ENCODE measurements at regions not wholly inside any gene's neighbourhood (a gene's known extent, or its start where the extent isn't known, plus 50 kb on each side); places are given as distances from the start of the nearest gene placed in this dataset.

- H3K27me3 ChIP-seq (replicated peaks in 1 of 4; ENCODE audit: control insufficient read depth in 3 of 4, extremely low read depth in 1 of 4, insufficient read depth in 3 of 4, low read length in 3 of 4), result peaks cover 0 to 5% (median 1%) of the 10 kb centered on the region in 4 experiments; a peak in 3 of 7 replicates
- no peak overlapping the region for H3K4me3 ChIP-seq (ENCODE audit: extremely low read depth in 1 of 4, insufficient read depth in 2 of 4, low read depth in 3 of 4, low read length in 4 of 4)
- no peak overlapping the region for H3K14ac ChIP-seq (ENCODE audit: insufficient read length)
- H4K20me1 ChIP-seq (replicated peaks in 1 of 2; ENCODE audit: control insufficient read depth in 1 of 2, insufficient read depth in 2 of 2, low read length in 2 of 2), result peaks cover 0 to 7% of the 10 kb centered on the region in 2 experiments
- FAIRE-seq, result no peak
- H2AK5ac ChIP-seq (ENCODE audit: low read depth, low read length), result no peak overlapping the region
- peaks cover 20% of the 10 kb centered on the region for H3K23me2 ChIP-seq (ENCODE audit: low read depth, low read length)
- no peaks in the 10 kb centered on the region; a peak in 1 of 8 replicates for H3K36me3 ChIP-seq (ENCODE audit: control insufficient read depth in 2 of 4, insufficient read depth in 4 of 4, low read length in 3 of 4)
- no peak overlapping the region for H3K4ac ChIP-seq (replicated peaks; ENCODE audit: insufficient read length, low read depth, low read length)
- H3K56ac ChIP-seq (replicated peaks; ENCODE audit: insufficient read length, low read depth, low read length), result no peak overlapping the region
- CTCF ChIA-PET (ENCODE audit: partially characterized antibody), result interaction anchor here (1.3 kb wide), 1 partner anchor 234 kb away, joined by 3 read pairs; no protein-coding TSS in a partner anchor
- no peaks in the 10 kb centered on the region; a peak in 1 of 4 replicates for H3K79me2 ChIP-seq (ENCODE audit: control insufficient read depth in 1 of 2, insufficient read depth in 2 of 2, low read length in 2 of 2)
- no peaks in the 10 kb centered on the region for H3K79me1 ChIP-seq (ENCODE audit: low read depth, low read length)
- no peak for DNase-seq (ENCODE audit: low read depth in 1 of 2, low spot score in 2 of 2)
- 83% methylated on average over 5 of the region's 5 CpGs; no CpG with 5 or more reads in 1 of the 2 experiments for WGBS, 2 experiments (ENCODE audit: extremely low coverage in 1 of 2, insufficient coverage in 1 of 2, insufficient read length in 1 of 2, insufficient replicate concordance in 2 of 2, low coverage in 1 of 2, low lambda C conversion rate in 2 of 2, missing lambda C conversion rate in 1 of 2)
- no peak overlapping the region for H3K27ac ChIP-seq (ENCODE audit: low read depth, low read length)
- H2BK15ac ChIP-seq (ENCODE audit: low read length), result no peak overlapping the region
- no peak overlapping the region for H3K9ac ChIP-seq (replicated peaks in 1 of 4; ENCODE audit: extremely low read depth in 1 of 4, low read depth in 3 of 4, low read length in 3 of 4)
- POLR2A ChIA-PET (ENCODE audit: partially characterized antibody), result interaction anchor here (0.7 kb wide), 1 partner anchor 13 kb away, joined by 3 read pairs; no protein-coding TSS in a partner anchor
- H3K23ac ChIP-seq (ENCODE audit: insufficient read length), result no peak overlapping the region
- H4K8ac ChIP-seq (ENCODE audit: extremely low read depth, insufficient read depth, low read length), result no peak overlapping the region
- H3K9me3 ChIP-seq (ENCODE audit: insufficient read depth in 2 of 2, low read depth in 1 of 2, low read length in 1 of 2), result no peaks in the 10 kb centered on the region
- H4K91ac ChIP-seq (replicated peaks; ENCODE audit: insufficient read length, low read length), result no peak overlapping the region
- no peak overlapping the region for H3K4me2 ChIP-seq (ENCODE audit: insufficient read depth in 1 of 2, low read depth in 2 of 2, low read length in 2 of 2)
- no peak overlapping the region for H4K5ac ChIP-seq (ENCODE audit: insufficient read length, low read depth, low read length)
- no peak overlapping the region for H2AFZ ChIP-seq (ENCODE audit: low read length)
- no peak overlapping the region for H2BK5ac ChIP-seq (ENCODE audit: low read depth, low read length)
- no peak overlapping the region for H3K18ac ChIP-seq (ENCODE audit: extremely low read depth, low read length)
- H3K4me1 ChIP-seq (replicated peaks in 1 of 4; ENCODE audit: control insufficient read depth in 3 of 4, insufficient read depth in 4 of 4, low read length in 3 of 4), result peaks cover 4 to 16% (median 12%) of the 10 kb centered on the region in 4 experiments
- no peak overlapping the region for H2BK20ac ChIP-seq (ENCODE audit: low read length)
- H2BK12ac ChIP-seq (ENCODE audit: low read depth, low read length), result no peak overlapping the region
- no peak overlapping the region for H2BK120ac ChIP-seq (replicated peaks; ENCODE audit: low read depth, low read length)
- TF ChIP-seq HDAC2 (IDR thresholded peaks at IDR 0.05; ENCODE audit: borderline replicate concordance in 1 of 2, low read depth in 2 of 2, low read length in 2 of 2) (no peak), RXRA (IDR thresholded peaks at IDR 0.05; ENCODE audit: insufficient read depth, low read depth, low read length) (no peak)
Measured at GRCh38 chr22:27097506-27097905, 440.1 kb downstream of the MIAT start.

Measured in H1 (cell line).